ENCODE measurements at regions not wholly inside any gene's neighbourhood (a gene's known extent, or its start where the extent isn't known, plus 50 kb on each side); places are given as distances from the start of the nearest gene placed in this dataset.

DNA sequence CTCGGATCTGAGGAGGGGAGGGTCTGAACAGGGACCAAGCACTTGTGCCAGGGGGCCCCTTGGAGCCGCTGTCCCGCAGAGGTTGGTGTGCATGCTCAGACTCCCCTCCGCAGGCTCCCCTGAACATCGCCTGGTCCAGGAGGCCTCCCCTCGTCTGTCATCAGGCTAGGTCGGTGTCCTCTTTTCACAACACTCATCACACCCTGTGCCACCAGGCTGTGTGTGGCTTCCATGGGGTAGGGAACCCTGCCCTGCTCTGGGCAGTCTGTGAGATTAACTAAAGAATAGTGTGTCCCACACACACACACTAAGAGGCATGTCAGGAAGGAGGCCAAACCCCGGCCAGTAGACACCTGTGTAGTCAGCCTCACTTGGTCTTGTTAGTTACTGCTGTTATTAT is 119.3 kb downstream of the C5orf15 start:
- TF ChIP-seq, protein P1, sequence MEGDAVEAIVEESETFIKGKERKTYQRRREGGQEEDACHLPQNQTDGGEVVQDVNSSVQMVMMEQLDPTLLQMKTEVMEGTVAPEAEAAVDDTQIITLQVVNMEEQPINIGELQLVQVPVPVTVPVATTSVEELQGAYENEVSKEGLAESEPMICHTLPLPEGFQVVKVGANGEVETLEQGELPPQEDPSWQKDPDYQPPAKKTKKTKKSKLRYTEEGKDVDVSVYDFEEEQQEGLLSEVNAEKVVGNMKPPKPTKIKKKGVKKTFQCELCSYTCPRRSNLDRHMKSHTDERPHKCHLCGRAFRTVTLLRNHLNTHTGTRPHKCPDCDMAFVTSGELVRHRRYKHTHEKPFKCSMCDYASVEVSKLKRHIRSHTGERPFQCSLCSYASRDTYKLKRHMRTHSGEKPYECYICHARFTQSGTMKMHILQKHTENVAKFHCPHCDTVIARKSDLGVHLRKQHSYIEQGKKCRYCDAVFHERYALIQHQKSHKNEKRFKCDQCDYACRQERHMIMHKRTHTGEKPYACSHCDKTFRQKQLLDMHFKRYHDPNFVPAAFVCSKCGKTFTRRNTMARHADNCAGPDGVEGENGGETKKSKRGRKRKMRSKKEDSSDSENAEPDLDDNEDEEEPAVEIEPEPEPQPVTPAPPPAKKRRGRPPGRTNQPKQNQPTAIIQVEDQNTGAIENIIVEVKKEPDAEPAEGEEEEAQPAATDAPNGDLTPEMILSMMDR (IDR thresholded peaks at IDR 0.05): no peak
- no peak for TF ChIP-seq POLR2A (IDR thresholded peaks at IDR 0.05)

Measured in thyroid gland (tissue), 4 donors.